Putamen (tissue), 1 donor: ENCODE measurements at regions not wholly inside any gene's neighbourhood (a gene's known extent, or its start where the extent isn't known, plus 50 kb on each side); places are given as distances from the start of the nearest gene placed in this dataset.
A peak's percentile ranks its signal among the peaks of the same experiment; 100 is the strongest.
"Not testable (repeated sequence)": the region's sequence is repeated elsewhere in the genome, so short reads cannot be mapped to it uniquely, and the experiment has no call there.

Experiments
- DNase-seq: peaks from one replicate; pipeline ENCODE4 v3.0.0-alpha.2; 2016; ENCODE audit warnings: low spot score

DNA sequence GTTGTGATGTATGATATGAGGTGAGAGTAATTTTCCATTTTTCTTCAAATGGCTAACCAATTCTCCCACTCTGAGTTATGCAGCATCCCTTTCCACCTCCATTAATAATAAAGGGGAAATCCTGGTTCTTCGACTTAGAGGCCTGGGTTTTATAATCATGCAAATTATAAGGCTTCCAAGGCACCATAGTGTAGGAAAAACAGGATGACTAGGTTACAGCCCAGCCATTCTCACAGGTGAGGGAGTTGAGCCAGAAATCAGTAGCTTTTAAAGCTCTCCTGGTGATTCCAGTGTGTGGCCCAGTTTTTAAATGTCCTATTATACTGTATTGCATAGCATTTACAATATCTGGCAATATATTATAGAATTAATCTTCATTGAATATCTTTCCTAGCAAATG, 203.1 kb downstream of the ARHGEF9 start:
- DNase-seq: no peak

DNA sequence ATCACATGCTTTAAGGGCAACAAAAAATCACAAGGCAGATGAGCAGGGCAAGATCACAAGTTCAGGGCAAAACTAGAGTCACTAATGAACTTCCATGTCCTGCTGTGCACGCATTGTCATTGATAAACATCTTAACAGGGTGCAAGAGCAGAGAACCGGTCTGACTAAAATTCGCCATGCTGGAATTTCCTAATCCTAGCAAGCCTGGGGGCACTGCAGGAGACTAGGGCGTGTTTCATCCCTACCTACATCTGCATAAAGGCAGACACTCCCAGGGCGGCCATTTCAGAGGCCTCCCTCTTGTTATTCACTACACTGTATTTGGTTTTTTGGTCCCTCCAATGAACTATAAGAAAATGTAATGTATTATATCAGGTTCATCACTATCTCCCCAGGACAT, 203.6 kb downstream of the ARHGEF9 start:
- no peak for DNase-seq

DNA sequence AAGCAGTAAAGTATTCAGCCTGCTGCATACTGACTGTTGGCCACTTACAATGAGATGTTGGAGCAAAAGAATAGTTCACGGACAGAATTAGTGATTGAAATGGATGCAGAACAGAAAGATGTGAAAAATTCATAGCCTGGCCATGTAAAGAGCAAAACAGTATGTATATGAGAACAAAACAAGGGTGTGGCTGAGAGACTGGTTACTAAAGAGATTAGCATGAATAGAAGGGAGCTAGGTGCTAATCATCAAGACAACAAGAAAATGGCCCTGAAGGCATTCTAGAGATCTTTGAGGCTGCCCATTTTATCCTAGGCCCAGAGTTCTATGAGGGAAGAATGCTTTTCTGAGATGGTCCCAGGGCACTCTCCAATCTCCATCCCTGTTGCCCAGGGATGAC, 208.5 kb downstream of the ARHGEF9 start:
- no peak for DNase-seq

DNA sequence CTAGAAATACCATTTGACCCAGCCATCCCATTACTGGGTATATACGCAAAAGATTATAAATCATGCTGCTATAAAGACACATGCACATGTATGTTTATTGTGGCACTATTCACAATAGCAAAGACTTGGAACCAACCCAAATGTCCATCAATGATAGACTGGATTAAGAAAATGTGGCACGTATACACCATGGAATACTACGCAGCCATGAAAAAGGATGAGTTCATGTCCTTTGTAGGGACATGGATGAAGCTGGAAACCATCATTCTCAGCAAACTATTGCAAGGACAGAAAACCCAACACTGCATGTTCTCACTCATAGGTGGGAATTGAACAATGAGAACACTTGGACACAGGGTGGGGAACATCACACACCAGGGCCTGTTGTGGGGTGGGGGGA, 209.3 kb downstream of the ARHGEF9 start:
- DNase-seq: not testable (repeated sequence)

DNA sequence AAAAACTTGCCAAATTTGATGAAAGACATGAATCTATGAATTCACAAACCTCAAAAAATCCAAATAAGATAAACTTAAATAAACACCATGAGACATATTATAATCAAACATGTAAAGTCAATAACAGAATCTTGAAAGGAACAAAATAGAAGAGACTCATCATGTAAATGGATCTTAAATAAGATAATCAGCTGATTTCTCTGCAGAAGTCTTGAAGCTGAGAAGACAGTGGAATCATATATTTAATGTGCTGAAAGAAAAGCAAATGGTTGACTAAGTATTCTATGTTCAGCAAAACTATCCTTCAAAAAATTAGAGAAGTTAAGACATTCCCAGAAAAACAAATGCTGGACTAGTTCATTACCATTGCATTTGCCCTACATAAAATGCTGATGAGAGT, 215.7 kb upstream of the SPIN4 start:
- no peak for DNase-seq

DNA sequence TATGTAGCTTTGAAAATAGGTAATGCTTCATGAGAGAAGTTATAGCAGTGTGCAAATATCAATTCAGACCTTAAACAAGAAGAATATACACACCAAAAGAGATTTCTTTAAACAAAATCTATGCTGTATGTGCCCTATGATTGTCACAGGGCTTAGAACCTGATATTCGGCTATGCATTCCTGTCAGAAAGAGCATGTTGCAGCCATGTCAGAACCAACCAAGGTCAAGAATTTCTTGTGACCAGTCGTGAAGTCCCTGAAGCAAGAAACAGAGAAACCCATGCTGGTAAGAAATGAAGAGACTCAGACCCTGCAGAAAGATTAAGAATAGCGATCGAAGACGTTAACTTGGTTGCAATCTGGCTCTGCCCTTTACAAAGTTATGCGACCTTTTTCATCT, 210.3 kb upstream of the SPIN4 start:
- DNase-seq: no peak

DNA sequence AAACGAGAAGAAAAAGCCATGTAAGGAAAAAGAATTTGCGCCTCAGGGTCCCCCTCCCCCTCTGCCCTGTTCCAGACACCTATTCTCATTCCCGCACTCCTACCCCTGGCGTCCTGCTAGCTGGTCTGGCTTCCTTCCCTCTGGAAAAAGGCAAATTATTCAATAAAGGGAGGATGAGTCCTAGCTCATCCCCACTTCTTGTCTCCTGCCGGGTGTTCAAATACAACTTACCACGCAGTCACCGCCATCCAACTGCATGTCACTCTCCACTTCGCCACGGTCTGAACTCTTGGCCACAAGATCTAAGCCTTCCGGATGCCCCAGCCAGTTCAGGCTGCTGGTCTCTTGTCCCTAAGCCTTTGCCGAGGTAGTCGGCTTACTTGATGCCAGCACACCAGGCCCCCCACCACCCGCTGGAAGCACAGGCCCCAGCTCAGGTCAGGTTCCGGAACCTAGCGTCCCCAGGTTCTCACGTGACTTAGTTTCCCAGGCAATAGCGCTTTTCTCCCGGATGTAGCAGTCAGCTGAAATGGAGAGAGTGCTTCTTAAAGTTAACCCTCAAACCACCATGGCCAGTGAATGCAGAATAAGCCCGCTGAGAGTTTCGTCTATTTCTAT, 209.6 kb upstream of the SPIN4 start:
- DNase-seq: peak; percentile 78

DNA sequence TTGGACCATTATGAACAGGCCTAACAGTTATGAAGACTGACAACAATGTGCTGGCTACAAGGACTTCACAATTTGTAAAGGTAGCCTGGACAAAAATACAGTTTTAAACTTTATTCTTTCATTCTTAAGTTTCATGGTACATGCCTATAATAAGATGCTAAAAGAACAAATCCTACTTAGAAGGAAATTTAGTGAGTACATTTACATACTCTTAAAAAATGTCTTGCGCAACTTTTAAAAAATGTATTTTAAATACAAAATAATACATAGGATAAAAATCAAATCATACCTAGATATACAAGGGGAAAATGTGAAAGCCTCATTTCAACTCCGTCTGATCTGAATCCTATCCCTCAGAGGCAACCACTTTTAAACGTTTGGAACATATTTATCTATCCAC, 200.7 kb upstream of the SPIN4 start:
- no peak for DNase-seq

DNA sequence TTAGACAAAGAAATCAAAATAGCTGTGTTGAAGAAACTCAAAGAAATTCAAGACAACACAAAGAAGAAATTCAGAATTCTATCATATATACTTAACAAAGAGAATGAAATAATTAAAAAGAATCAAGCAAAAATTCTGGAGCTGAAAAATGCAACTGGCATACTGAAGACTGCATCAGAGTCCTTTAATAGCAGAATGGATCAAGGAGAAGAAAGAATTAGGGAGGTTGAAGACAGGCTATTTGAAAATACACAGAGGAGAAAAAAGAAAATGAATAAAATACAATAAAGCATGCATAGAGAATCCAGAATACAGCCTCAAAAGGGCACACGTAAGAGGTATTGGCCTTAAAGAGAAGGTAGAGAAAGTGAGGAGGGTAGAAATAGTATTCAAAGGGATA, 179.5 kb upstream of the SPIN4 start:
- DNase-seq: no peak

DNA sequence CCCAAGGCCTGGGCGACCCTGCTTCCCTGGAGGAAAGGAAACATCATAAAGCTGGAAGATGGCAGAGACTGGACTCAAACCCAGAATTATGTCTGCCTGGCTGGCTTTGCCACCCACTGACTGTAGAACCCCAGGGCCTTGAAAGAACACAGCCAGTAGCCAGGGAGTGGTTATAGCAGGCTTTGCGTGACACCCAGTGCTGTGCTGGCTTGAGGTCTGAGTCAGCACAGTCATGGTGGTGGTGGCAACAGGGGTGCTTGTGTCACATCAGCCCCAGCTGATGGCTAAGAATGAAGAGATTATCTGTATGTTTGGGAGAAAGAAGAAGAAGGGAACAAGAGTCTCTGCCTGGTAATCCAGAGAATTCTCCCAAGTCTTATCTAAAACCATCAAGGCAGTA, 178.8 kb upstream of the SPIN4 start:
- DNase-seq: no peak

DNA sequence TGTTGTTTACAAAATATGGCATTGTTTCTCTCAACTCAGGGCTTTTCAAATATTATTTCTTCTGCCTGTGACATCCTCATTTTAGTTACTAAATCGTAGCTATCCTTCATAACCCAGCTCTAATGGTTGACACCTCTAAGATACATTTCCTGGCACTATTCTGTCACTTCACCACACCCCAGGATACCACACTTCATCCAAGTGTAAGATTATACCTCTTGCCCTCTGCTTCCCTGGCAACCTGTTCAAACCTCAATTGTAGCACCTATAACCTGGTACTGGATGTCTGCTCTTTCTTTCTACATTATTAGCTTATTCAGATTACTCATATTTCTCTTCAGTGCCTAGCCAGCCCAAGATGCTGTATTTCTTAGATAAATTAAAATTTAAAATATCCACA, 175.7 kb upstream of the SPIN4 start:
- no peak for DNase-seq

DNA sequence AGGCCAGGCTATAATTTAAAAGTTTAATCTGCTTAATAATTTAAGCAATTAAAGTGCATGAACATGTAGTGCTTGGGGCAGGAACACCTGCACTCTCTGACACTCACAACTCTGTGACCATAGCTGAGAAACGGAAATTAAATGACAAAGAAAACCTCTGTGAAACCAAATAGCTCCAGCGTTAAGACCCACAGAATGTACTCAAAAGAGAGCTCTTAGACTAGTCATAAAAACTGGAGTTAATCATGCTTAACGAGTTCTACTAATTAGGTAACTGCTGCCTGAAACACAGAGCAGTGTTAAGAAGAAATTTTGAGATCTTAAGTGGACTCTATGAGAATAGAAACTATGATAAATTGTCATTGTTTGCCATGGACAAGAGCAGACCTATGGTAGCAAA, 174.4 kb upstream of the SPIN4 start:
- DNase-seq: no peak

DNA sequence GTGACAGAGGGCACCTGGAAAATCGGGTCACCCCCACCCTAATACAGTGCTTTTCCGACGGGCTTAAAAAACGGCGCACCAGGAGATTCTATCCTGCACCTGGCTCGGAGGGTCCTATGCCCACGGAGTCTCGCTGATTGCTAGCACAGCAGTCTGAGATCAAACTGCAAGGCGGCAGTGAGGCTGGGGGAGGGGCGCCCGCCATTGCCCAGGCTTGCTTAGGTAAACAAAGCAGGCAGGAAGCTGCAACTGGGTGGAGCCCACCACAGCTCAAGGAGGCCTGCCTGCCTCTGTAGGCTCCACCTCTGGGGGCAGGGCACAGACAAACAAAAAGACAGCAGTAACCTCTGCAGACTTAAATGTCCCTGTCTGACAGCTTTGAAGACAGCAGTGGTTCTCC, 168.2 kb upstream of the SPIN4 start:
- DNase-seq: not testable (repeated sequence)

DNA sequence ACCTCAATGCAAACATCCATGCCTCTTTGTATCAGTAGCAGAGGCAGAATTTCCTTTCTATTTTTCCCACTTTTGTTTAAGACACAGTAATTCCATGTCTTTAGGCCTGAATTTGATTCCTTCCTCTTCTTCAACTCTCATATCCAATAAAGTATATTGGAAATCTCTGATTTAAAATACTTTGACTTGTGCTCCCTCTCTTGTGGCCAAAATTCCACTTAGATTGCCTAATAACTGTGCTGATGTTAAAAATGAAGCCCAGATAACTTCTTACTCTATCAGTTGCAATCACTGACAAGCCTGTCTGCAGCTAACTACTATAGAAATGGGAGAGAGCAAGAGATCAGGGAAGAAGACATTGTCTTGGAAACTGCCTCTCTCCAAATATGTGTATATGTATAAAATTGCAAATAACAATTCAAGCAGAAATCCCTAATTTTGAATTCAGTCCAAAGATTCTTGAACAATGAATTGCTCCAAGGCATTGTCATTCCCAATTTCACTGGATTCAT, 163.5 kb upstream of the SPIN4 start:
- no peak for DNase-seq

DNA sequence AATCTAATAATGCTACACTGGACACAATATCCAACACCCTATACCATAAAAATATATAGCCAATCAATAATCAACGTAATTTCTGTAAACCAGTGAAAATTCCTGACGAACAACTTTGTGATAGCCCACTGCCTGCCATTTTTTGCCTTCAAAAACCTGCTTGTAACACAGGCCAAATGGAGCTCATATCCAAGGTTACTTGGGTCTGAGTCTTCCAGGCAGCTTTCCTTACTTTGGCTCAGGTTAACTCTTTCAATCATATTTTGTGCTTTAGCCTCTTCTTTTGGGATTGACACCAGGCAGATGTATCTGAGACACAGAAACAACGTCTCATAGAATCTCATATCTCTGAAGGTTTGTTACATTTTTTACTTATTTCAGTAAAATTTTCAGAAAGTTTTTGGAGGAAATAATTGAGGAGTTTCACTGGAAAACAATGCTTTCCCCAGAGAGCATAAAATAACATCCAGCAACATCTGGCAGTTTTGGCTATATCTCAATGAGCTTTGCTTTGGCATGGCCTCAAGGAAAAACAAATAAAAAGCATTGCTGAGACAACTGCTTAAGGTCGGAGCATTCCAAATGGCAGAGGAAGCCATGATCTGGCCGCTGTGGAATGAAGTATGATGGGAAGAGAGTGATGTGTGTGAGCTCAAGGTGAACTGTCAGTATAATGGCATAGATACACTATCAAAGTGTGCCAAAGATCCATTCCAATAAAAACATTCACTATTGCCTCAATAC, 162.9 kb upstream of the SPIN4 start:
- DNase-seq: no peak

DNA sequence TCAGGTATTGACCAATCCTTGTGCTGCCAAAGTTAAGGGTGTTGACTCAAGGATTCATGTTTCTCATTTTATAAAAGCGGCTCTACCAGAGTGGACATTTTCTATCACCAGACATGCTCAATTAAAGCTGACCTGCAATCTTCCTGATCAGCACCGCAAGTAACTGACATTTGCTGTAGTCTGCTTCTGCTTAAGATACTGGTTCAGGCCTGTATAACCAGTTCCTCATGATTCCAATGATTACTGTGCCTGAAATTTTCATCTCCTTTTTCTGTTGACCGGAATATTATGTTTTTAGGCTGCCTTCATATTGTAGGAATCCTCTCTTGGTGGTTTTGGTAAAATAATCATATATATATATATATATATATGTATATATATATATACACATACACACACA, 160.2 kb upstream of the SPIN4 start:
- no peak for DNase-seq

DNA sequence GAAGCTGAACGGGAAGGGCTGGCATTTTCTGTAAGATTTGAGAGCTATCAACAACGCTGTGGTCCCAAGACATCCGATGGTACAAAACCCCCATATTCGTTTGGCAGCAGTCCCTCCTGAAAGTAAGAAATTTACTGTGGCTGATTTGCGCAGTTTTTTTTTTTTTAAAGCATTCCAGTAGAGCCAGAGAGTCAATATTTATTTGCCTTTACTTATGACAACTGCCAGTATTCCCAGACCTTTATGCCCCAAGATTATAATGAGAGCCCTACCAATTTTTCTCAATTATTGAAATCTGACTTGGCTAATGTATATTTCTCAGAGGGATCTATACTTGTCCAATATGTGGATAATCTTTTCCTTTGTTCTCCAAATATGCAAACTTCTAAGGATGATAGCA, 157.5 kb upstream of the SPIN4 start:
- DNase-seq: no peak

DNA sequence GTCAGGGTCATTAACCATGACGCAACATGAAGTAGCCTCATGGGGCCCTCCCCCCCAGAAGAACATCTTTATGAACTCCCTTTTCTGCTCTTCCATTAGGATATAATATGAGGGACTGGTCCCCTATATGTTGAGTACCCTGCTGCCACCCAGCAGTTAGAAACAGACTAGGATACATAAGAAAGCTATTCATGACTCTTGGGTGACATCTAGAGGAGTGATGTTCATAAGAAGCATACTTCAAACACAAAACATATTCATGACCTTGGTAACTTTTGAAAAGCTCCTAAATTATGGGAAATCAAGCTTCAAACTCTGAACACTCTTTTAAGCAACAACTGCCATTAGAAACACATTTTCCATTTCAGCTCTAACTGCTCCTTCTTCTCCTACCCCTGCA, 155.2 kb upstream of the SPIN4 start:
- no peak for DNase-seq

DNA sequence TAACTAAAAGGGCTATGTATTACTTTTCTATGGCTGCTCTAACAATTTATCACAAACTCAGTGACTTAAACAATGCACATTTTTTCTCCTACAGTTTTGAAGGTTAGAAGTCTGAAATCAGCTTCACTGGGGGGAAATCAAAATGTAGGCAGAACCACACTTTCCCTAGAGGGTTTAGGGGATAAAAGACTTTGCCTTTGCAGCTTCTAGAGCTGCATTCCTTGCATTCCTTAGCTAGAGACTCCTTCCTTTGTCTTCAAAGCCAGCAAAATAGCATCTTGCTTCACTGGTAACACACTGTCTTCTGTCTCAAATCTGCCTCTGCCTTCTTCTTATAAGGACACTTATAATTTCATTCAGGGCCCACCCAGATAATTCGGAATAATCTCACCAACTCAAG, 152.4 kb upstream of the SPIN4 start:
- DNase-seq: no peak

DNA sequence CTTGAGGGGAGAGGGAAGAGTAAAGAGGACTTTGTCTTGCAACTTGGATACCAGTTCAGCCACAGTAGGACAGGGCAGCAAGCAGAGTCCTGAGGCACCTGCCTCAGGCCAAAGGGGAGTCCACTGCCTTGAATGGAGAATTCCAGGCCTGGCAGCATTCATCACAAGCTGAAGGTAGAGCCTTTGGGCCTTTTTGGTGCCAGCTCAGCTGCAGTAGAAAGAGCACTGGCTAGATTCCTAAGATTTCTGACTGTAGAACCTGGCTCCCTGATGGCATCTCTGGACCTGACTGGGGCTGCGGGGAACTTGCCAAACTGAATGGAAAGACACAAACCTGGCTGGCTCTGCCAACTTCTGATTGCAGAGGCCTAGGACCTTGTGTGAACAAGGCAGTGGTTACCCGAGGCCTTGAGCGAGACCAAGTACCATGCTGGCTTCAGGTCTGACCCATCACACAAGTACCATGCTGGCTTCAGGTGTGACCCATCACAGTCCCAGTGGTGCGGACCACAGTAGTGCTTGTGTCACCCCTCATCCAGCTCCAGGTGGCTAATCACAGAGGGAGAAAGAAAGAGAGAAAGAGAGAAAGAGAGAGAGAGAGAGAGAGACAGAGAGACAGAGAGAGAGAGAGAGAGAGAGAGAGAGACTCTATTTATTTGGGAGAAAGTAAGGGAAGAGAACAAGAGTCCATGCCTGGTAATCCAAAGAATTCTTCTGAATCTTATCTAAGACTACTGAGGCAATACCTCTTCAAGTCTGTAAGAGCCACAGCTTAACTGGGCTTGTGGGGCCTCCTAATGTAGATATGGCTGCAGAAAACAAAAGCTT, 137.6 kb upstream of the SPIN4 start:
- DNase-seq: no peak

DNA sequence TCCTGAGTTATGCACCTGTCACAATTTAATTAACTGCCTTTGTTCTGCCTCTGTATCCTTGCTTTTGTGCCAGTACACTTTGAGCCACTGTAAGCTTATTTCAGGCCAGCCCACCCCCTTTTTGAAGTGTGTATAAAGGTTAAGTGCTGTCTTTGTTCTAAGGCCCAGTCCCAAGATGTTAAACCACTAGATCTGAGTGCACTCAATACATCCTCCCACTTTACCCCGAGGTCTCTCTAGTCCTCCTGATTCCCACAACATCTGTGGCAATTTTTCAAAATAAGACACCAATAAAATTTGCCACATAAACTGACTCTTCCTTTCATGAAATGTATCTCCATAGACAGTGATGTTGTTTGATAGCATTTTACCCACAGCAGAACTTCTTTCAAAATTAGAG, 124.1 kb upstream of the SPIN4 start:
- no peak for DNase-seq

DNA sequence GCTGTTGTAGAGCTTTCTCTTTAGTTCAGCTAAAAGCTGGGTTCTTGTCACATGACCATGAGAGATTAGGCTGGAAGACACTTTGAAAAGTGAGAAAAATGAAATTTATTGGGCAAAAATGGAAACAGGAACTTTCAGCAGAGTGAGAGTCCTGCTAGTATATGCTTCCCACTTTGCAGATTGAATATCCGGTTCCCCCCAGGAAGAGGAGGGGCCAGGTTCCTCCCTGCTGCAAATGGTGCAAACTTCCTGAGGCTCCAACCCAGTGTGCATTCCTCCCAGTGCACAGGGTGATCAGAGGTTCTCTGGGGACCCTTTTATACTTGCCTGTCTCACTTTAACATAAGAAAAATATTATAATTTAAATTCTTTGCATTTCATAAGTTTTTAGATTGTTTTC, 119.9 kb upstream of the SPIN4 start:
- DNase-seq: no peak

DNA sequence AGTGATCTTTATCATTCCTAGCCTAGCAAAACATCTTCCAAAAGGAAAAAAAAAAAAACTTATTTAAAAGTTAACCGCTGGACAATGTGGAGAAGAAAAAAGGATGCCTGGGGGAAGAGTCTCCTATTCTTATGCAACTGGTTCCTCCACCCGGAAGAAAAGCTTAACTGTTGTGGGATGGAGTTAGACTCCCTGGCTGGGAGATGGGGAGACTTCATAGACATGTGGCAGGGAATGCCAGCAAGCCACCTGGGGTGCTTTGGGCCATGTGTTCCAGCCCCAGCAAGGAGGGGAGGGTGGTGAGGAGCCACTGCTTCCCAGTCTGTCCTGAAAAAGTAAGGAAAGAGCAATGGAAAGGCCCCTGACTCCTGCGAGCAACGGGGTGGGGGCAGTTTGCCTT, 119.4 kb upstream of the SPIN4 start:
- no peak for DNase-seq
